K562 (cell line): ENCODE measurements at regions not wholly inside any gene's neighbourhood (a gene's known extent, or its start where the extent isn't known, plus 50 kb on each side); places are given as distances from the start of the nearest gene placed in this dataset.

Experiments
- ATAC-seq: fragments of 200-7000 bp; cut with Tn5 transposase; 3 replicates; pipeline ENCODE4 v1.9.1; 2020; ENCODE audit warnings: moderate library complexity
- BruUV-seq: library from RNA; stranded (reverse); fragments of 400-500 nt; replicated peaks from 2 replicates; lab custom pipeline; 2021; lab: Mats Ljungman, UMichigan
- CTCF ChIA-PET: fragments of 300-600 bp; formaldehyde crosslinking; extraction: SDS; loops from one replicate; lab custom pipeline; 2021; ENCODE audit warnings: low intra/inter-chr PET ratio; lab: Yijun Ruan, JAX
- POLR2A ChIA-PET: fragments of 300-600, 350-650 bp; sonication (Branson Sonifier 250); formaldehyde crosslinking; extraction: SDS; loops from one replicate; lab custom pipeline; 2021; ENCODE audit warnings: antibody characterized with exemption, inconsistent platforms; lab: Yijun Ruan, JAX
- DNase-seq, 4 experiments: peaks; one replicate each; pipeline versions ENCODE4 v3.0.0 to v3.0.0-alpha.2; 2011 to 2018; ENCODE audit warnings: low spot score in 3 of 4, mixed read lengths in 3 of 4; ENCODE audit errors: extremely low read depth in 1 of 4
- FAIRE-seq: peaks from 2 replicates; lab custom pipeline; 2011; peaks lifted over from hg19 to GRCh38; lab: Jason Lieb, UNC
- H2AFZ ChIP-seq: 2 replicates; pipeline ENCODE4 v1.6.0; 2011; ENCODE audit warnings: low read depth, low read length, control low read depth, inconsistent platforms
- H3K27ac ChIP-seq: fragments of 200-600 bp; 3 replicates; pipeline ENCODE4 v1.8.0; 2011; ENCODE audit warnings: low read depth, mild to moderate bottlenecking, control low read depth, inconsistent platforms, low read length, moderate library complexity, mixed read lengths; ENCODE audit errors: extremely low read depth
- H3K27me3 ChIP-seq, 2 experiments: fragments of 300-600 bp in 1 of 2; 2 replicates in 1 of 2; 3 replicates in 1 of 2; pipeline versions ENCODE4 v1.6.0 to v1.8.0; 2011; ENCODE audit warnings: inconsistent platforms in 2 of 2, low read length in 2 of 2, mild to moderate bottlenecking in 1 of 2, mixed read lengths in 1 of 2, moderate library complexity in 1 of 2; ENCODE audit not compliant: control insufficient read depth in 2 of 2, insufficient read depth in 2 of 2
- H3K36me3 ChIP-seq: fragments of 300-600 bp; 3 replicates; pipeline ENCODE4 v1.8.0; 2011; ENCODE audit warnings: mild to moderate bottlenecking, low read length, inconsistent platforms; ENCODE audit not compliant: control insufficient read depth, insufficient read depth
- H3K4me1 ChIP-seq, 2 experiments: fragments of 200-600 bp in 1 of 2; replicated peaks in 1 of 2; 2 replicates in 1 of 2; 3 replicates in 1 of 2; pipeline versions ENCODE4 v1.5.1 to v1.8.0; 2011; ENCODE audit warnings: inconsistent platforms in 2 of 2, low read length in 2 of 2, mild to moderate bottlenecking in 1 of 2, mixed read lengths in 1 of 2, moderate library complexity in 1 of 2; ENCODE audit not compliant: control insufficient read depth in 2 of 2, insufficient read depth in 2 of 2
- H3K4me2 ChIP-seq: 2 replicates; pipeline ENCODE4 v1.6.1; 2011; ENCODE audit warnings: low read length, control low read depth, inconsistent platforms, mixed read lengths; ENCODE audit not compliant: insufficient read depth
- H3K4me3 ChIP-seq: fragments of 200-600 bp; sonication (generic), shearing (Covaris generic); 2 replicates; pipeline ENCODE4 v1.5.1; 2016; ENCODE audit warnings: control low read depth, inconsistent platforms
- H3K79me2 ChIP-seq: fragments of 200-600 bp; 3 replicates; pipeline ENCODE4 v1.8.0; 2011; ENCODE audit warnings: low read length, inconsistent platforms; ENCODE audit not compliant: control insufficient read depth, insufficient read depth
- H3K9ac ChIP-seq, 2 experiments: 2 replicates each; pipeline versions ENCODE4 v1.6.0 to v1.6.1; 2011; ENCODE audit warnings: low read depth in 2 of 2, low read length in 2 of 2, control low read depth in 1 of 2, inconsistent platforms in 1 of 2, mild to moderate bottlenecking in 1 of 2, mixed read lengths in 1 of 2; ENCODE audit not compliant: insufficient read depth in 1 of 2
- H3K9me1 ChIP-seq: one replicate; pipeline ENCODE4 v1.6.0; 2011; ENCODE audit warnings: inconsistent platforms, mild to moderate bottlenecking, low read length, moderate library complexity; ENCODE audit not compliant: control insufficient read depth, insufficient read depth
- H3K9me3 ChIP-seq: replicated peaks from 2 replicates; pipeline ENCODE4 v1.5.1; 2011; ENCODE audit warnings: low read depth, low read length, inconsistent platforms; ENCODE audit not compliant: control insufficient read depth, insufficient read depth
- H4K20me1 ChIP-seq: replicated peaks from 2 replicates; pipeline ENCODE4 v1.6.1; 2011; ENCODE audit warnings: low read length, inconsistent platforms, mixed read lengths; ENCODE audit not compliant: control insufficient read depth, insufficient read depth
- ARID2 ChIP-seq: fragments of 450-650 bp; IDR thresholded peaks from 2 replicates; pipeline ENCODE4 v1.6.1; 2017; ENCODE audit warnings: antibody characterized with exemption, mild to moderate bottlenecking
- CCAR2 ChIP-seq: fragments of 200-400 bp; formaldehyde crosslinking; IDR thresholded peaks from 2 replicates; pipeline ENCODE4 v1.6.1; 2017; ENCODE audit warnings: mild to moderate bottlenecking, low read depth, low read length
- CHD2 ChIP-seq: IDR thresholded peaks from 2 replicates; pipeline ENCODE4 v1.6.1; 2011; ENCODE audit warnings: low read depth, low read length
- EP300 ChIP-seq: IDR thresholded peaks from 2 replicates; pipeline ENCODE4 v1.6.1; 2012; ENCODE audit warnings: low read length, improper control_type of control experiment
- ETS2 ChIP-seq: IDR thresholded peaks from 2 replicates; pipeline ENCODE4 v1.6.1; 2016; ENCODE audit warnings: borderline replicate concordance, missing genetic modification characterization, mild to moderate bottlenecking, moderate library complexity, missing compliant biosample characterization; ENCODE audit not compliant: poor library complexity, severe bottlenecking
- KDM4B ChIP-seq, 2 experiments: fragments of 450-650 bp in 1 of 2; sonication (generic) in 1 of 2; IDR thresholded peaks; 2 replicates each; pipeline ENCODE4 v1.6.1; 2016 to 2017; ENCODE audit warnings: borderline replicate concordance in 2 of 2, antibody characterized with exemption in 1 of 2, low read depth in 1 of 2, mild to moderate bottlenecking in 1 of 2
- KHSRP ChIP-seq: fragments of 450-650 bp; IDR thresholded peaks from 2 replicates; pipeline ENCODE4 v1.6.1; 2017
- PPARD ChIP-seq: fragments of 250-450 bp; sonication (Bioruptor Pico); IDR thresholded peaks from 2 replicates; pipeline ENCODE4 v1.8.0; 2022; ENCODE audit warnings: inconsistent platforms, mild to moderate bottlenecking, moderate library complexity
- TEAD4 ChIP-seq, 2 experiments: sonication (generic) in 1 of 2; formaldehyde crosslinking in 1 of 2; IDR thresholded peaks; 2 replicates each; pipeline versions ENCODE4 v1.6.1 to v1.8.0; 2012 to 2022; ENCODE audit warnings: borderline replicate concordance in 1 of 2, inconsistent platforms in 1 of 2, low read length in 1 of 2, mild to moderate bottlenecking in 1 of 2, missing genetic modification reagents in 1 of 2
- ZFP36 ChIP-seq: fragments of 150-350 bp; IDR thresholded peaks from 2 replicates; pipeline ENCODE4 v1.6.1; 2018; ENCODE audit warnings: low read length, low read depth; ENCODE audit not compliant: partially characterized antibody
- ZNF407 ChIP-seq: fragments of 450-650 bp; IDR thresholded peaks from 2 replicates; pipeline ENCODE4 v1.6.1; 2016; ENCODE audit warnings: low read depth
- WGBS: fragments of 100-300 bp; shearing (Covaris generic); methylation state at CpG from one replicate; pipeline ENCODE4 v1.1.6; 2016; ENCODE audit warnings: low coverage, mixed read lengths; ENCODE audit not compliant: insufficient coverage; ENCODE audit errors: missing lambda C conversion rate; 5-methylcytosine and 5-hydroxymethylcytosine counted together
- in situ Hi-C: fragments of 300-500 bp; cut with MboI; formaldehyde crosslinking; loops from 4 replicates; pipeline ENCODE4 v1.15.0; 2018; ENCODE audit warnings: inconsistent platforms, mixed read lengths
- intact Hi-C: fragments of 100-400 bp; cut with micrococcal nuclease; formaldehyde crosslinking; loops from 2 replicates; pipeline ENCODE4 v1.14.2; 2022
- TF ChIP-seq, protein P1 (sequence below), 2 experiments: fragments of 200-800 bp in 1 of 2; sonication (Bioruptor generic) in 1 of 2; sonication (generic) in 1 of 2; formaldehyde crosslinking in 1 of 2; IDR thresholded peaks in 1 of 2; conservative IDR thresholded peaks in 1 of 2; 2 replicates each; pipeline versions ENCODE4 v1.5.0 to v1.6.1; 2016 to 2020; ENCODE audit warnings: missing compliant biosample characterization in 1 of 2, missing genetic modification characterization in 1 of 2, missing genetic modification reagents in 1 of 2

- Histone ChIP-seq H3K9me1 (no peaks in the 10 kb centered on the region), H3K4me1 (peaks cover 46 to 53% of the 10 kb centered on the region in 2 experiments), H2AFZ (no peak overlapping the region), H3K27me3 (no peaks in the 10 kb centered on the region), H3K9ac (no peak overlapping the region), H4K20me1 (no peaks in the 10 kb centered on the region), H3K4me2 (peak overlapping the region; percentile 16; the same call in 1 of the 2 replicates), H3K36me3 (no peaks in the 10 kb centered on the region), H3K79me2 (no peaks in the 10 kb centered on the region), H3K4me3 (no peak overlapping the region), H3K27ac (no peak overlapping the region), H3K9me3 (no peaks in the 10 kb centered on the region)
- in situ Hi-C loops, result no loop called here
- BruUV-seq, result no TSS peak
- POLR2A ChIA-PET, result interaction anchor here (0.6 to 1.3 kb wide), 5 partner anchors 8 to 108 kb away, joined by 3 to 7 read pairs (median 4); no protein-coding TSS in a partner anchor
- intact Hi-C loops, result no loop called here
- peak; percentile 49 for ATAC-seq
- peak; percentile 76 for FAIRE-seq
- DNase-seq, result peak; percentile 56 to 70 (median 62)
- 67% methylated on average over 12 of the region's 12 CpGs for WGBS
- CTCF ChIA-PET, result no interaction called here
- TF ChIP-seq, protein P1, sequence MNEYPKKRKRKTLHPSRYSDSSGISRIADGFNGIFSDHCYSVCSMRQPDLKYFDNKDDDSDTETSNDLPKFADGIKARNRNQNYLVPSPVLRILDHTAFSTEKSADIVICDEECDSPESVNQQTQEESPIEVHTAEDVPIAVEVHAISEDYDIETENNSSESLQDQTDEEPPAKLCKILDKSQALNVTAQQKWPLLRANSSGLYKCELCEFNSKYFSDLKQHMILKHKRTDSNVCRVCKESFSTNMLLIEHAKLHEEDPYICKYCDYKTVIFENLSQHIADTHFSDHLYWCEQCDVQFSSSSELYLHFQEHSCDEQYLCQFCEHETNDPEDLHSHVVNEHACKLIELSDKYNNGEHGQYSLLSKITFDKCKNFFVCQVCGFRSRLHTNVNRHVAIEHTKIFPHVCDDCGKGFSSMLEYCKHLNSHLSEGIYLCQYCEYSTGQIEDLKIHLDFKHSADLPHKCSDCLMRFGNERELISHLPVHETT (CRISPR knock-in tag; conservative IDR thresholded peaks at IDR 0.05 in 1 of 2, IDR thresholded peaks at IDR 0.05 in 1 of 2), result no peak
- no peak for TF ChIP-seq ZFP36
- no peak for TF ChIP-seq EP300
- TF ChIP-seq CHD2, result no peak
- no peak for TF ChIP-seq ZNF407
- TF ChIP-seq ARID2, result no peak
- TF ChIP-seq CCAR2, result no peak
- TF ChIP-seq ETS2 (tag), result no peak
- no peak for TF ChIP-seq KDM4B (IDR thresholded peaks at IDR 0.05; ENCODE audit: borderline replicate concordance in 2 of 2, low read depth in 1 of 2)
- TF ChIP-seq KHSRP, result no peak
- TF ChIP-seq PPARD (CRISPR knock-in tag), result no peak
- peak; percentile 62; the same call in 1 of the 2 replicates for TF ChIP-seq TEAD4 (IDR thresholded peaks at IDR 0.05; ENCODE audit: low read length)
- TF ChIP-seq TEAD4 (CRISPR knock-in tag; IDR thresholded peaks at IDR 0.05; ENCODE audit: borderline replicate concordance), result no peak
Observed at GRCh38 chr5:135139381-135140134, 105.5 kb upstream of the PITX1 start.
